ENCODE measurements at regions not wholly inside any gene's neighbourhood (a gene's known extent, or its start where the extent isn't known, plus 50 kb on each side); places are given as distances from the start of the nearest gene placed in this dataset.
"Not testable (repeated sequence)": the region's sequence is repeated elsewhere in the genome, so short reads cannot be mapped to it uniquely, and the experiment has no call there.

GRCh38 chr2:208607694-208608093 lies 201.1 kb downstream of the PTH2R start:
- Histone ChIP-seq H3K4me1 (ENCODE audit: insufficient read depth, low read length, poor library complexity, severe bottlenecking) (no peaks in the 10 kb centered on the region), H3K9me3 (ENCODE audit: low read depth, low read length, poor library complexity, severe bottlenecking) (no peaks in the 10 kb centered on the region), H3K4me3 (ENCODE audit: low read depth, low read length, poor library complexity, severe bottlenecking) (no peak overlapping the region), H3K27me3 (replicated peaks; ENCODE audit: insufficient read depth, low read depth, low read length, poor library complexity) (no peaks in the 10 kb centered on the region), H3K27ac (ENCODE audit: low read depth, low read length, poor library complexity, severe bottlenecking) (no peak overlapping the region), H3K36me3 (ENCODE audit: insufficient read depth, low read length, poor library complexity, severe bottlenecking) (no peaks in the 10 kb centered on the region)
- no peak for TF ChIP-seq EZH2 (IDR thresholded peaks at IDR 0.05; ENCODE audit: borderline replicate concordance, low read depth, low read length, poor library complexity, severe bottlenecking)
- no peak for TF ChIP-seq CTCF (conservative IDR thresholded peaks at IDR 0.05; ENCODE audit: low read depth, low read length)
- POLR2A ChIA-PET (ENCODE audit: low non-redundant PET) = no interaction called here
- no TSS peak for BruUV-seq (replicated peaks)
- intact Hi-C loops (cut with micrococcal nuclease; ENCODE audit: unreplicated experiment) = no loop called here
- DNase-seq (ENCODE audit: low spot score) = no peak
- CTCF ChIA-PET = no interaction called here

- BruUV-seq (replicated peaks) = no TSS peak
- intact Hi-C loops (cut with micrococcal nuclease; ENCODE audit: unreplicated experiment) = no loop called here
- Histone ChIP-seq H3K4me3 (ENCODE audit: low read depth, low read length, poor library complexity, severe bottlenecking) (no peak overlapping the region), H3K36me3 (ENCODE audit: insufficient read depth, low read length, poor library complexity, severe bottlenecking) (no peaks in the 10 kb centered on the region), H3K27ac (ENCODE audit: low read depth, low read length, poor library complexity, severe bottlenecking) (no peak overlapping the region), H3K27me3 (replicated peaks; ENCODE audit: insufficient read depth, low read depth, low read length, poor library complexity) (no peaks in the 10 kb centered on the region), H3K4me1 (ENCODE audit: insufficient read depth, low read length, poor library complexity, severe bottlenecking) (no peaks in the 10 kb centered on the region), H3K9me3 (ENCODE audit: low read depth, low read length, poor library complexity, severe bottlenecking) (no peaks in the 10 kb centered on the region)
- no peak for DNase-seq (ENCODE audit: low spot score)
- CTCF ChIA-PET = no interaction called here
- POLR2A ChIA-PET (ENCODE audit: low non-redundant PET) = no interaction called here
- no peak for TF ChIP-seq EZH2 (IDR thresholded peaks at IDR 0.05; ENCODE audit: borderline replicate concordance, low read depth, low read length, poor library complexity, severe bottlenecking)
- no peak for TF ChIP-seq CTCF (conservative IDR thresholded peaks at IDR 0.05; ENCODE audit: low read depth, low read length)
Observed at GRCh38 chr2:208608122-208608835, 201.7 kb downstream of the PTH2R start.

GRCh38 chr2:208609166-208609804 lies 202.7 kb downstream of the PTH2R start:
- CTCF ChIA-PET = no interaction called here
- no peak overlapping the region for H3K4me3 ChIP-seq (ENCODE audit: low read depth, low read length, poor library complexity, severe bottlenecking)
- no peaks in the 10 kb centered on the region for H3K4me1 ChIP-seq (ENCODE audit: insufficient read depth, low read length, poor library complexity, severe bottlenecking)
- no peaks in the 10 kb centered on the region for H3K36me3 ChIP-seq (ENCODE audit: insufficient read depth, low read length, poor library complexity, severe bottlenecking)
- no TSS peak for BruUV-seq (replicated peaks)
- no peak overlapping the region for H3K27ac ChIP-seq (ENCODE audit: low read depth, low read length, poor library complexity, severe bottlenecking)
- no peaks in the 10 kb centered on the region for H3K27me3 ChIP-seq (replicated peaks; ENCODE audit: insufficient read depth, low read depth, low read length, poor library complexity)
- no peaks in the 10 kb centered on the region for H3K9me3 ChIP-seq (ENCODE audit: low read depth, low read length, poor library complexity, severe bottlenecking)
- no peak for DNase-seq (ENCODE audit: low spot score)
- no peak for TF ChIP-seq CTCF (conservative IDR thresholded peaks at IDR 0.05; ENCODE audit: low read depth, low read length)
- no peak for TF ChIP-seq EZH2 (IDR thresholded peaks at IDR 0.05; ENCODE audit: borderline replicate concordance, low read depth, low read length, poor library complexity, severe bottlenecking)
- intact Hi-C loops (cut with micrococcal nuclease; ENCODE audit: unreplicated experiment) = no loop called here
- POLR2A ChIA-PET (ENCODE audit: low non-redundant PET) = no interaction called here

GRCh38 chr2:208615675-208616074 lies 209.1 kb downstream of the PTH2R start:
- DNase-seq (ENCODE audit: low spot score); H3K9me3 ChIP-seq (ENCODE audit: low read depth, low read length, poor library complexity, severe bottlenecking); H3K4me1 ChIP-seq (ENCODE audit: insufficient read depth, low read length, poor library complexity, severe bottlenecking); H3K27me3 ChIP-seq (replicated peaks; ENCODE audit: insufficient read depth, low read depth, low read length, poor library complexity); POLR2A ChIA-PET (ENCODE audit: low non-redundant PET); intact Hi-C loops (cut with micrococcal nuclease; ENCODE audit: unreplicated experiment); CTCF ChIA-PET; H3K4me3 ChIP-seq (ENCODE audit: low read depth, low read length, poor library complexity, severe bottlenecking); H3K36me3 ChIP-seq (ENCODE audit: insufficient read depth, low read length, poor library complexity, severe bottlenecking); H3K27ac ChIP-seq (ENCODE audit: low read depth, low read length, poor library complexity, severe bottlenecking); BruUV-seq (replicated peaks): not testable (repeated sequence)

All from A673 (cell line).